ENCODE measurements at regions not wholly inside any gene's neighbourhood (a gene's known extent, or its start where the extent isn't known, plus 50 kb on each side); places are given as distances from the start of the nearest gene placed in this dataset.
"Not testable (repeated sequence)": the region's sequence is repeated elsewhere in the genome, so short reads cannot be mapped to it uniquely, and the experiment has no call there.

- no peak for DNase-seq (ENCODE audit: low spot score)
Observed at GRCh38 chr2:89797320-89798038, 1106.0 kb downstream of the RPIA start.

DNA sequence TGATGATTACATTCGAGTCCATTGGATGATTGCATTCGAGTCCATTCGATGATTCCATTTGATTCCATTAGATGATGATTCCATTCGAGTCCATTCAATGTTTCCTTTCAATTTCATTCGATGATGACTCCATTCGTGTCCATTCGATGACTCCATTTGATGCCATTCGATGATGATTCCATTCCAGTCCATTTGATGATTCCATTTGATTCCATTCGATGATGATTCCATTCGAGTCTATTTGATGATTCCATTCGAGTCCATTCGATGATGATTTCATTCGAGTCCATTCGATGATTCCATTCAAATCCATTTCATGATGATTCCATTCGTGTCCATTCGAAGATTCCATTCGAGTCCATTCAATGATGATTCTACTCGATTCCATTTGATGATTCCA, 1109.7 kb downstream of the RPIA start:
- DNase-seq (ENCODE audit: low spot score): not testable (repeated sequence)

DNA sequence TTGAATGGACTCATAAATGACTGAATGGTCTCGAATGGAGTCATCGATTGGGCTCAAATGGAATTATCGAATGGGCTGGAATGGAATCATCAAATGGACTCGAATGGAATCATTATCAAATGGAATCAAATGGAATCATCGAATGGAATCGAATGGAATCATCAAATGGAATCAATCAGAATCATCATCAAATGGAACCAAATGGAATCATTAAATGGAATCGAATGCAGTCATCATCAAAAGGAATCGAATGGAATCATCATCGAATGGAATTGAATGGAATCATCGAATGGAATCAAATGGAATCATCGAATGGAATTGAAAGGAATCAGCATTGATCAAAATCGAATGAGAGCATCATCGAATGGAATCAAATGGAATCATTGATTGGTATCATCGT, 1114.9 kb downstream of the RPIA start:
- DNase-seq (ENCODE audit: low spot score): not testable (repeated sequence)

DNA sequence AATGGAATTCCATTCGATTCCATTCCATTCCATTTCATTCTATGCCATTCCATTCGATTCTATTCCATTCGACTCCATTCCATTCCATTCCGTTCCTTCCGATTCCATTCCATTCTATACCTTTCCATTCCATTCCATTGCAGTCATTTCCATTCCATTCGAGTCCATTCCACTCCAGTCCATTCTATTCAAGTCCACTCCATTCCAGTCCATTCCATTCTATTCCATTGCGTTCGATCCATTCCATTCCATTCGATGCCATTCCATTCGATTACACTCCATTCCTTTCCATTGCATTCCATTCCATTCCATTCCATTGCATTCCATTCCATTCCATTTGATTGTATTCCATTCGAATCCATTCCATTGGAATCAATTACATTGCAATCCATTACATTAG, 1119.8 kb downstream of the RPIA start:
- DNase-seq (ENCODE audit: low spot score): no peak

DNA sequence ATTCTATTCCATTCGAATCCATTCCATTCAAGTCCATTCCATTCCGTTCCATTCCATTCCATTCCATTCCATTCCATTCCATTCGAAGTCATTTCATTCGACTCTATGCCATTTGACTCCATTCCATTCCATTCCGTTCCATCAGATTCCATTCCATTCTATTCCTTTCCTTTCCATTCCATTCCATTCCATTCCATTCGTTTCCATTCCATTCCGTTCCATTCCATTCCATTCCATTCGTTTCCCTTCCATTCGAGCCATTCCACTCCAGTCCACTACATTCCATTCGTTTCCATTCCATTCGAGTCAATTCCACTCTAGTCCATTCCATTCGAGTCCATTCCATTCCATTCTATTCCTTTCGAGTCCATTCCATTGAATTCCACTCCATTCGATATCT, 1120.4 kb downstream of the RPIA start:
- DNase-seq (ENCODE audit: low spot score): not testable (repeated sequence)

GRCh38 chr2:89814359-89814758, 1122.9 kb downstream of the RPIA start:
- not testable (repeated sequence) for DNase-seq (ENCODE audit: low spot score)

DNA sequence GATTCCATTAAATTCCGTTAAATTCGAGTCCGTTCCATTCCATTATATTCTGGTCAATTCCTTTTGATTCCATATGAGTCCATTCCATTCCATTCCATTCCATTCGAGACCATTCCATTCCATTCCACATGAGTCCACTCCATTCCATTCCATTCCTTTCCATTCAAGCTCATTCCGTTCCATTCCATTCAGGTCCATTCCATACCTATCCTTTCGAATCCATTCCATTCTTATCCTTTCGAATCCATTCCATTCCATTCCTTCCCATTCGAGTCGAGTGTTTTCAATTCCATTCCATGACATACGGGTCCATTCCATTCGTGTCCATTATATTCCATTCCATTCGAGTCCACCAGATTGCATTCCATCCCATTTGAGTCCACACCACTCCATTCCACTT, 1127.4 kb downstream of the RPIA start:
- no peak for DNase-seq (ENCODE audit: low spot score)

DNA sequence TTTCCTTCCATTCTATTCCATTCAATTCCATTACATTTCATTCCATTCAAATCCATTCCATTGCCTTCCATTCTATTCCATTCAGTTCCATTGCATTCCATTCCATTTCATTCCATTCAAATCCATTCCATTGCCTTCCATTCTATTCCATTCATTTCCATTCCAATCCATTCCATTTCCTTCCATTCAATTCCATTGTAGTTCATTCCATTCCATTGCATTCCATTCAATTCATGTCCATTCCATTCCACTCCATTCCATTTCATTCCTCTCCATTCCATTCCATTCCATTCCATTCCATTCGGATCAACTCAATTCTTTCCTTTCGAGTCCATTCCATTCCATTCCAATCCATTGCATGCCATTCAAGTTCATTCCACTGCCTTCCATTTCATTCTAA, 1128.3 kb downstream of the RPIA start:
- no peak for DNase-seq (ENCODE audit: low spot score)

DNA sequence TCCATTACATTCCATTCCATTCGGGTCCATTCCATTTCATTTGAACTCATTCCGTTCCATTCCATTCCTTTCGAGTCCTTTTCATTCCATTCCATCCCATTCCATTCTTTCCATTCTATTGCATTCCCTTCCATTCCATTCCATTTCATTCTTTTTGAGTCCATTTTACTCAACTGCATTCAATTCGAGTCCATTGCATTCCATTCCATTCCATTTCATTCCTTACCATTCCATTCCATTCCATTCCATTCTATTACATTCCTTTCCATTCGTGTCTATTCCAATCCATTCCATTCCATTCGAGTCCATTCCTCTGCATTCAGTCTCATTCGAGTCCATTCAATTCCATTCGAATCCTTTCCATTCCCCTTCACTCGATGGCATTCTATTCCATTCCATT, 1128.8 kb downstream of the RPIA start:
- no peak for DNase-seq (ENCODE audit: low spot score)

DNA sequence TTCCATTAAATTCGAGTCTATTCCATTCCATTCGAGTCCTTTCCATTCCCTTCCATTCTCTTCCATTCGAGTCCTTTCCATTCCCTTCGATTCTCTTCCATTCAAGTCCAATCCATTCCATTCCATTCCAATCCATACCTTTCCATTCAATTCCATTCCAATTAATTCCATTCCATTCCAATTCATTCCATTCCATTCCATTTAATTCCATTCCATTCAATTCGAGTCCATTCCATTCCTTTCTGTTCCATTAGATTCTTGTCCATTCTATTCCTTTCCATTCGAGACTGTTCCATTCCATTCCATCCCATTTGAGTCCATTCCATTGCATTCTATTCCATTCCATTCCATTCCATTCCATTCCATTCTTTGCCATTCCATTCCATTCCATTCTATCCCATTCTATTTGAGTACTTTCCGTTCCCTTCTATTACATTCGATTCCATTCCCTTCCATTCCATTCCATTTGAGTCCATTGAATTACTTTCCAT, 1130.0 kb downstream of the RPIA start:
- DNase-seq (ENCODE audit: low spot score): no peak

GRCh38 chr2:89822342-89822741, 1130.9 kb downstream of the RPIA start:
- not testable (repeated sequence) for DNase-seq (ENCODE audit: low spot score)

GRCh38 chr2:89823556-89823955, 1132.1 kb downstream of the RPIA start:
- DNase-seq (ENCODE audit: low spot score): no peak

DNA sequence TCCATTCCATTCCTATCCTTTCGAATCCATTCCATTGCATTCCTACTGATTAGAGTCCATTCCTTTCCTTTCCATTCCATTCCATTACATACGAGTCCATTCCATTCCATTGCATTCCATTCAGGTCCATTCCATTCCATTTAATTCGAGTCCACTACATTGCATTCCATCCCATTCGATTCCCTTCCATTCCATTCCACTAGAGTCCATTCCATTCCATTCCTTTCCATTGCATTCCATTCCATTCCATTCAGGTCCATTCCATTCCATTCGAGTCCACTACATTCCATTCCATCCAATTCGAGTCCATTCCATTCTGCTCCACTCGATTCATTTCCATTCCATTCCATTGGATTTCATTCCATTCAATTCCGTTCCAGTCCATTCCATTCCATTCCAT, 1133.6 kb downstream of the RPIA start:
- no peak for DNase-seq (ENCODE audit: low spot score)

DNA sequence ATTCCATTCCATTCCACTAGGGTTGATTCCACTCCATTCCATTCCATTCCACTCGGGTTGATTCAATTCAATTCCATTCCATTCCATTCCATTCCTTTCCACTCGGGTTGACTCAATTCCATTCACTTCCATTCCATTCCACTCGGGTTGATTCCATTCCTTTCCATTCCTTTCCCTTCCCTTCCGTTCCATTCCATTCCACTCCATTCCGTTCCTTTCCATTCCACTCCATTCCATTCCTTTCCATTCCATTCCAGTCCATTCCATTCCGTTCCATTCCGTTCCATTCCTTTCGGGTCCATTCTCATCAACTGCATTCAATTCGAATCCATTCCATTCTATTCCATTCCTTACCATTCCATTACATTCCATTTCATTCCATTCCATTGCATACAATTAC, 1135.3 kb downstream of the RPIA start:
- not testable (repeated sequence) for DNase-seq (ENCODE audit: low spot score)

GRCh38 chr2:89827829-89828228, 1136.4 kb downstream of the RPIA start:
- DNase-seq (ENCODE audit: low spot score): not testable (repeated sequence)

DNA sequence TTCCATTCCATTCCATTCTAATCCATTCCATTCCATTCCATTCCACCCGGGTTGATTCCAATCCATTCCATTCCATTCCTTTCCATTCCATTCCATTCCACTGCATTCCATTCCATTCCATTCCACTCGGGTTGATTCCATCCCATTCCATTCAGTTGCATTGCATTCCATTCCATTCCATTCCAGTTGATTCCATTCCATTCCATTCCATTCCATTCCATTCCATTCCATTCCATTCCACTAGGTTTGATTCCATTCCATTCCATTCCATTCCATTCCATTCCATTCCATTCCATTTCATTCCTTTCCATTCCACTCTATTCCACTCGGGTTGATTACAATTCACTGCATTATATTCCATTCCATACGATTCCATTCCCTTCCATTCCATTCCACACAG, 1136.9 kb downstream of the RPIA start:
- DNase-seq (ENCODE audit: low spot score): not testable (repeated sequence)

DNA sequence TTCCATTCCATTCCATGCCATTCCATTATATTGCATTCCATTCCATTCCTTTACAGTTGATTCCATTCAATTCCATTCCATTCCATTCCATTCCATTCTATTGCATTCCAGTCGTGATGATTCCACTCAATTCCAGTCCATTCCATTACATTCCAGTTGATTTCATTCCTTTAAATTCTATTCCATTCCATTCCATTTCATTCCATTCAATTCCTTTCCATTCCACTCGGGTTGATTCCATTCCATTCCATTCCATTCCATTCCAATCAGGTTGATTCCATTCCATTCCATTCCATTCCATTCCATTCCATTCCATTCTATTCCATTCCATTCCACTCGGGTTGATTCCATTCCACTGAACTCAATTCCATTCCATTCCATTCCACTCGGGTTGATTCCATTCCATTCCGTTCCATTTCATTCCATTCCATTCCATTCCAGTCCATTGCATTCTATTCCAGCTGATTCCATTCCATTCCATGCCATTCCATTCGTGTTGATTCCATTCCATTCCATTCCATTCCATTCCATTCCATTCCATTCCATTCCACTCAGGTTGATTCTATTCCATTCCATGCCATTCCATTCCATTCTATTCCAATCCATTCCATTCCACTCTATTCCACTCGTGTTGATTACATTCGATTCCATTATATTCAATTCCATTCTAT, 1137.6 kb downstream of the RPIA start:
- not testable (repeated sequence) for DNase-seq (ENCODE audit: low spot score)

DNA sequence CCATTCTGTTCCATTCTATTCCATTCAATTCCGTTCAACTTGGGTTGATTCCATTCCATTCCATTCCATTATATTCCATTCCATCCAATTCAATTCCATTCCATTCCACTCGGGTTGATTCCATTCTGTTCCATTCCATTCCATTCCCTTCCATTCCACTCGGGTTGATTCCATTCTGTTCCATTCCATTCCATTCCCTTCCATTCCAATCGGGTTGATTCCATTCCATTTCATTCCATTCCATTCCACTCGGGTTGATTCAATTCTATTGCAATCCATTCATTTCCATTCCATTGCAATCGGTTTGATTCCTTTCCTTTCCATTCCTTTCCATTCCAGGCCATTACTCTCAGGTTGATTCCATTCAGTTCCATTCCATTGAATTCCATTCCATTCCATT, 1138.4 kb downstream of the RPIA start:
- no peak for DNase-seq (ENCODE audit: low spot score)

DNA sequence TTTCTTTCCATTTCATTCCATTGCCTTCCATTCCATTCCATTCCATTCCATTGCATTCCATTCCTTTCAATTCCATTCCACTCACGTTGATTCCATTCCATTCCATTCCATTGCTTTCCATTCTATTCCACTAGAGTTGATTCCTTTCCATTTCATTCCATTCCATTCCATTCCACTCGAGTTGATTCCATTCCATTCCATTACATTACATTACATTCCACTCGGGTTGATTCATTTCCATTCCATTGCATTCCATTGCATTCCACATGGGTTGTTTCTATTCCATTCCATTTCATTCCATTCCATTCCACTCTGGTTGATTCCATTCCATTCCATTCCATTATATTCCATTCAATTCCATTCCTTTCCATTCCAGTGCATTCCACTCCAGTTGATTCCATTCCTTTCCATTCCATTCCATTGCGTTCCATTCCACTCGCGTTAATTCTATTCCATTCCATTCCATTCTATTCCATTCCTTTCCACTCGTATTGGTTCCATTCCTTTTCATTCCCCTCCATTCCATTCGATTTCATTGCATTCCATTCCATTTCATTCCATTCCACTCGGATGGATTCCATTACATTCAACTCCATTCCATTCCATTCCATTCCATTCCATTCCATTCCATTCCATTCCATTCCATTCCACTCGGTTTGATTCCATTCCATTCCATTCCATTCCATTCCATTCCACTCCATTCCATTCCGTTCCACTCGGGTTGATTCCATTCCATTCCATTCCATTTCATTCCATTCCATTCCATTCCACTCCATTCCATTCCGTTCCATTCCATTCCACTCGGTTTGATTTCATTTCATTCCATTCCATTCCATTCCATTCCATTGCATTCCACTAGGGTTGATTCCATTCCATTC, 1139.1 kb downstream of the RPIA start:
- DNase-seq (ENCODE audit: low spot score): not testable (repeated sequence)

GRCh38 chr2:89831641-89832498, 1140.4 kb downstream of the RPIA start:
- DNase-seq (ENCODE audit: low spot score): no peak

- no peak for DNase-seq (ENCODE audit: low spot score)
Observed at GRCh38 chr2:89833116-89833779, 1141.8 kb downstream of the RPIA start.
